GM12872 (cell line): ENCODE measurements at regions not wholly inside any gene's neighbourhood (a gene's known extent, or its start where the extent isn't known, plus 50 kb on each side); places are given as distances from the start of the nearest gene placed in this dataset.

Source experiments
- CTCF ChIP-seq: IDR thresholded peaks from 3 replicates; pipeline ENCODE4 v1.5.1; 2011; ENCODE audit warnings: low read depth, mild to moderate bottlenecking, low read length, moderate library complexity; ENCODE audit not compliant: insufficient read depth

GRCh38 chr21:21807598-21807903 lies 809.3 kb downstream of the NCAM2 start:
- no peak for TF ChIP-seq CTCF

GRCh38 chr21:21813289-21813688 lies 815.1 kb downstream of the NCAM2 start:
- no peak for TF ChIP-seq CTCF

DNA sequence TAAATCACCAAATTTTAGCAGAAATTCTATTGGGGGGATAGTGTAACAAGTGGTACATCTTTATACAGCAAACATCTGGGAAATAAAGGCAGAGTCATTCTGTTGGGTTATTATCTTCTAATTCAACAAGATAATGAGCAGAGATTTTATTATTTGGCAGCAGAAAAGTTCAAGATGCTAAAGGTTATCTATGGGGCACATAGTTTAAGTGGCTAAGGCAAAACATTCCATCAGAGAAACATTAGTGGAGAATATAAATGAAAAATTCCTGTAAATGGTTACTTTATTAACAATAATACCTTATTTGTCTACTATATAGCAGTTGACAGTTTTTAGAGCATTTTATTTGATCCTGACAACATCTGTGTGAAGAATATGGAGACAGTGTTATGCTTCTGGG lies 815.7 kb downstream of the NCAM2 start:
- TF ChIP-seq CTCF = no peak

GRCh38 chr21:21816778-21817177 lies 818.6 kb downstream of the NCAM2 start:
- TF ChIP-seq CTCF = no peak

GRCh38 chr21:21818898-21819297 lies 820.7 kb downstream of the NCAM2 start:
- TF ChIP-seq CTCF = no peak

GRCh38 chr21:21828130-21828529 lies 829.9 kb downstream of the NCAM2 start:
- no peak for TF ChIP-seq CTCF

- TF ChIP-seq CTCF = no peak
Measured at GRCh38 chr21:21831036-21831435, 832.8 kb downstream of the NCAM2 start.

GRCh38 chr21:21845901-21846300 lies 847.7 kb downstream of the NCAM2 start:
- no peak for TF ChIP-seq CTCF
